ENCODE measurements at regions not wholly inside any gene's neighbourhood (a gene's known extent, or its start where the extent isn't known, plus 50 kb on each side); places are given as distances from the start of the nearest gene placed in this dataset.
A peak's percentile ranks its signal among the peaks of the same experiment; 100 is the strongest.

GRCh38 chr2:122213312-122213711 lies 457.9 kb downstream of the TSN start:
- TF ChIP-seq GATA1 (IDR thresholded peaks at IDR 0.05; ENCODE audit: low read depth, low read length): no peak
- DNase-seq: no peak

GRCh38 chr2:122216071-122216470 lies 460.6 kb downstream of the TSN start:
- TF ChIP-seq GATA1 (IDR thresholded peaks at IDR 0.05; ENCODE audit: low read depth, low read length) (no peak), POLR2A (IDR thresholded peaks at IDR 0.05; ENCODE audit: low read length) (no peak)
- no peak for DNase-seq

DNA sequence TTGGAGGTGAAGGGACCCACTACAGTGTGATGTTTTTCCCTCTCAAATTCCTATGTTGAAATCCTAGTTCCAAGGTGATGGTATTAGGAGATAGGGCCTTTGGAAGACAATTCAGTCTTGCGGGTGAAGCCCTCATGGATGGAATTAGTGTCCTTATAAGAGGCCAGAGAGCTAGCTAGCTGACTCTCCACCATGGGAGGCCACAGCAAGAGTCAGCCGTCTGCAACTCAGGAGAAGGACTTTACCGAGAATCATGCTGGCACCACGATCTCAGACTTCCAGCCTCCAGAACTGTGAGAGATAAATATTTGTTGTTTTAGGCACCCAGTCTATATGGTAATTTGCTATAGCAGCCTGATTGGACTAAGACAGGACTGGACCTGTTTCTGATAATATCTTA lies 461.4 kb downstream of the TSN start:
- no peak for DNase-seq
- TF ChIP-seq GATA1 (IDR thresholded peaks at IDR 0.05; ENCODE audit: low read depth, low read length) (no peak), POLR2A (IDR thresholded peaks at IDR 0.05; ENCODE audit: low read length) (no peak)

GRCh38 chr2:122218596-122218995 lies 463.1 kb downstream of the TSN start:
- TF ChIP-seq POLR2A (IDR thresholded peaks at IDR 0.05; ENCODE audit: low read length): no peak
- no peak for TF ChIP-seq GATA1 (IDR thresholded peaks at IDR 0.05; ENCODE audit: low read depth, low read length)

GRCh38 chr2:122219504-122219903 lies 464.1 kb downstream of the TSN start:
- DNase-seq: no peak
- TF ChIP-seq GATA1 (IDR thresholded peaks at IDR 0.05; ENCODE audit: low read depth, low read length): no peak
- no peak for TF ChIP-seq POLR2A (IDR thresholded peaks at IDR 0.05; ENCODE audit: low read length)

More at GRCh38 chr2:122218596-122218995, 463.1 kb downstream of the TSN start:
- DNase-seq: no peak

DNA sequence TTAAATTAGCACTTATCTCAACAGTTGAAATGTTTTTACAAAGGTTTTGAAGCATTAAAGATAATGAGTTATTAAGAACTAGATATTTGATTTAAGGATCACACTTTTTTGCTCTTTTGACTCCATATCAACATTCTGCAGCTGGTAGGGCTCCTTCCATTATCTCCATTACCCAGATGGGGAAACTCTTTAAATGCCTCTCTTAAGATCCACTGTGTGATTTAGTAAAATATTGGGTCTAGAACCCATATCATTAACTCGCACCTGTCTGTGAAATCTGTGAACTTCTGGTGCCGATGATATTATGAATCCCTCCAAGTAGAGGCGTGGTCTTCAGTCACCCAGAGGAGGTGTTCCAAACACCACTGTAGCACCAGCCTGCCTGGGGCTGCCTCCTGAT lies 466.2 kb downstream of the TSN start:
- no peak for TF ChIP-seq POLR2A (IDR thresholded peaks at IDR 0.05; ENCODE audit: low read length)
- TF ChIP-seq GATA1 (IDR thresholded peaks at IDR 0.05; ENCODE audit: low read depth, low read length): no peak

DNA sequence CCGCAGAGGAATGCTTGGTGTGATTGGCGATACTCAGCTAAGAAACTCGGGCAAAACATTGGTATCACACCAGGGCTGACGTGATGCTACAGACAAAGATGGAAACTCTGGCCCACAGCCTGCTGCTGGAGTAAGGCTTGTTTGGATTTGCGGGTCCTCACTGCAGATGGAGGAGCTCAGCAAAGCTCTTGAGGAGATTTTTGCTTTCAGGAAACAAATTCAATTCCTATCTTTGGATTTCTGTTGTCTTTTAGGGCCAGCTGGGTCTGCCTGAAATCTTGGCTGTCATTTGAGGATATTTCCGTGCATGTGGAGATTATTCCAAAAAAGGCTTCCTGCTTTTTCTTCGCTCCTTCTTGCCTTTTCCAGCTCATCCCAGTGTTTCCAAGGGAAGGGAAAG lies 475.8 kb downstream of the TSN start:
- DNase-seq: no peak

More for the DNA sequence above, 466.2 kb downstream of the TSN start:
- DNase-seq: peak; percentile 35 to 66

GRCh38 chr2:122233372-122233771 lies 477.9 kb downstream of the TSN start:
- no peak for TF ChIP-seq POLR2A (IDR thresholded peaks at IDR 0.05; ENCODE audit: low read length)
- no peak for TF ChIP-seq GATA1 (IDR thresholded peaks at IDR 0.05; ENCODE audit: low read depth, low read length)
- DNase-seq: no peak

More for the DNA sequence above, 475.8 kb downstream of the TSN start:
- no peak for TF ChIP-seq POLR2A (IDR thresholded peaks at IDR 0.05; ENCODE audit: low read length)
- no peak for TF ChIP-seq GATA1 (IDR thresholded peaks at IDR 0.05; ENCODE audit: low read depth, low read length)

DNA sequence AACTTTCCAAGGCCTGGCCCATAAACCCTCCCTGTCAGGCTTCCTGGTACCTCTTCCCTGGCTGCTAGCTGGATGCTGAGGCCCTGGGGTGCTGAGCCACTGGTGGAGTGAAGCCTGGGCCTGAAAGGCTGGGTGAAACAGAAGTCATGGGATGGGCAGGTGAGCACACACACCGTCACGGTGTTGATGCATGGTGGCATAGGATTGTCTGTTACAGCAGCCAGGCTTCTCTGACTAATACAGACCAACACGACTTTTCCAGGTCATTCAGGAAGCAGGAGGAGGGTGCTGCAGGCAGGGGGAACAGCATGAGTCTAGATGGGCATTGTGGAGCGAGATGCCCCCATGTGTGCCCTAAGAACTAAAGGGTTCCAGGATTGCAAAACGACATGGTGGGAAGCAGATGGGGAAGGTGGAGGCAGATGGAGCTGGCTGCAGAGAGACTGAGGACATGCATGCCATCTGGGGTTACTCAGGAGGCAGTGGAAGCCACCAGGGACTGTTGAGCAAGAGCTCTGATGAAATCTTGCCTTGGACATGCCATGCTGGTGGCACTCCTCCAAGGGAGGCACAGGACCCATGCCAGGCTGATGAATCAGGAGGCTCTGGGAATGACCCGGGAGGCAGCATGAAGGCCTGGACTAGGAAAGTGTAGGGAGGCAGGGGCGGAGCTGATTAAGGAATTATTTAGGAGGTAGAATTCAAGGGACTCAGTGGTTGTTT lies 480.9 kb downstream of the TSN start:
- no peak for DNase-seq
- no peak for TF ChIP-seq POLR2A (IDR thresholded peaks at IDR 0.05; ENCODE audit: low read length)
- no peak for TF ChIP-seq GATA1 (IDR thresholded peaks at IDR 0.05; ENCODE audit: low read depth, low read length)

- DNase-seq: no peak
- TF ChIP-seq GATA1 (IDR thresholded peaks at IDR 0.05; ENCODE audit: low read depth, low read length) (no peak), POLR2A (IDR thresholded peaks at IDR 0.05; ENCODE audit: low read length) (no peak)
Measured at GRCh38 chr2:122236925-122237324, 481.5 kb downstream of the TSN start.

DNA sequence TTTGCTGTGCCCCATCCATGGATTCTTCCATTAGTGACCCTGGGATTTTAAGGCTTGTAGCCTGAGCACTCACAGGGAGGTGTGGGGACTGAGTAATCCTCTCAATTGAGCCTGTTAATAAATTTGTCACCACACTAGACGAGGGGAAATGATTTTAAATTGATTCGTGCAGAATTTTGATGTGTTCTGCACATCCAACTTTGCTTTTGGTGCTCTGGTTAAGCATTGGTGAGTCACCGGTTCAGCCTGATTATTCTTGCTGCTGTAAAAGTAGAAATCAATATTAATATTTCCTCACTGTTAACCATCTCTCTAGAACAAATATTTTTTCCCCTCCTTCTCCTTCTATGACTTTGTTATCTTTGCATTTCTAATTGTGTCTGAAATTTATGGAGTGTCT lies 482.0 kb downstream of the TSN start:
- no peak for TF ChIP-seq GATA1 (IDR thresholded peaks at IDR 0.05; ENCODE audit: low read depth, low read length)
- no peak for TF ChIP-seq POLR2A (IDR thresholded peaks at IDR 0.05; ENCODE audit: low read length)
- no peak for DNase-seq

DNA sequence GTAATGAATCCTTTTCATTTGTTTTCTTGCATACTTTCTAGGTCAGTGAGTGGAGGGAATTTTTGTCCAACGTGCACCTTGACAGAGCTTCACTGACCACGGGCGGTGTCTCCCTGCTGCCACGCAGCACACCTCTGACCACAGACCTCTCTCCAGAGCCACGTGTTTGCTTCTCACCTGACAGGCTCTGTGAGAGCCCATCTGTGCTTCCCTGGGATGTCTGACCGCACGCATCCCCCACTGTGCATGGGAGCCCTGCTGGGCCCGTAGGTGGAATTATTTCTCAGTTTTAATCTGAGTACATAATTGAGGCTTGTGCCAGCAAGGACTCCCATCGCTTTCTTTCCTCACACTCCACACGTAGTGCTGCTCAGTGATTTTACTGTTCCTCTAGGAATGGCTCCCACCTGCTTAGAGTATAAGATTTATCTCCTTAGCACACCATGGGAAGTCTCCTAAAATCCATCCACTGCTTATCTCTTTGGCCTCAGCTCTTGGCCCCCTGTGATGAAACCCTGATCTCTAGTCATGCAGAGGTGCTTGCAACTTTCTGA lies 482.6 kb downstream of the TSN start:
- TF ChIP-seq POLR2A (IDR thresholded peaks at IDR 0.05; ENCODE audit: low read length): no peak
- no peak for TF ChIP-seq GATA1 (IDR thresholded peaks at IDR 0.05; ENCODE audit: low read depth, low read length)
- no peak for DNase-seq

DNA sequence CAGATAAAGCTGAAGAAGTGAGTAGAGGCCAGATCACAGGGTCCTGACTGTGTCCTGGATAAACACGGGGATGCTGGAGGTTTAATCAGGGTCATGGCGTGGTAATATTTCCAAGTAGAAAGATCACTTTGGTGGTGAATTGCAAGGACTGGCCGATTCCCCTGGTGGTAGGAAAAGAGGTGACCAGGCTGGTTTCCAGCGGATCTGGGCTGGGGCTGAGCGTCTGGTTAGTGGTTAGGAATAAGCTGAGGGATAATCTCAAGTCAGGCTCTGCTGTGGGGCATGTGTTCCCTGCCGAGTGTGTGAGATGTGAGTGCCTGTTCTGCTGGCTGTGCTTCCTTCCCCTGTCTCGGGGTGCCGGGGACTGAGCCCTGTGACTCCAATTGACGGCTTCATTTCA lies 484.0 kb downstream of the TSN start:
- no peak for DNase-seq
- TF ChIP-seq GATA1 (IDR thresholded peaks at IDR 0.05; ENCODE audit: low read depth, low read length) (no peak), POLR2A (IDR thresholded peaks at IDR 0.05; ENCODE audit: low read length) (no peak)

- TF ChIP-seq POLR2A (IDR thresholded peaks at IDR 0.05; ENCODE audit: low read length) (no peak), GATA1 (IDR thresholded peaks at IDR 0.05; ENCODE audit: low read depth, low read length) (no peak)
- DNase-seq: no peak
Measured at GRCh38 chr2:122244598-122245229, 489.3 kb downstream of the TSN start.

- TF ChIP-seq POLR2A (IDR thresholded peaks at IDR 0.05; ENCODE audit: low read length): no peak
- TF ChIP-seq GATA1 (IDR thresholded peaks at IDR 0.05; ENCODE audit: low read depth, low read length): no peak
- DNase-seq: peak in 1 of 2 experiments; percentile 9
Measured at GRCh38 chr2:122249673-122250072, 494.2 kb downstream of the TSN start.
